Omental fat pad (tissue), 3 donors: ENCODE measurements at regions not wholly inside any gene's neighbourhood (a gene's known extent, or its start where the extent isn't known, plus 50 kb on each side); places are given as distances from the start of the nearest gene placed in this dataset.

ENCODE experiments used
- ATAC-seq: fragments of 150-250 bp; one replicate; pipeline ENCODE4 v1.9.1; 2016; ENCODE audit warnings: mild to moderate bottlenecking, moderate library complexity; ENCODE audit not compliant: low FRiP score
- DNase-seq: peaks from one replicate; pipeline ENCODE4 v3.0.0-alpha.2; 2019; ENCODE audit warnings: low spot score
- TF ChIP-seq, protein P1 (sequence below), 3 donors: fragments of 450-650 bp; IDR thresholded peaks; one replicate each; pipeline ENCODE4 v1.5.1; 2016 to 2017; ENCODE audit warnings: antibody characterized with exemption in 3 of 3, mild to moderate bottlenecking in 3 of 3, moderate library complexity in 2 of 3

DNA sequence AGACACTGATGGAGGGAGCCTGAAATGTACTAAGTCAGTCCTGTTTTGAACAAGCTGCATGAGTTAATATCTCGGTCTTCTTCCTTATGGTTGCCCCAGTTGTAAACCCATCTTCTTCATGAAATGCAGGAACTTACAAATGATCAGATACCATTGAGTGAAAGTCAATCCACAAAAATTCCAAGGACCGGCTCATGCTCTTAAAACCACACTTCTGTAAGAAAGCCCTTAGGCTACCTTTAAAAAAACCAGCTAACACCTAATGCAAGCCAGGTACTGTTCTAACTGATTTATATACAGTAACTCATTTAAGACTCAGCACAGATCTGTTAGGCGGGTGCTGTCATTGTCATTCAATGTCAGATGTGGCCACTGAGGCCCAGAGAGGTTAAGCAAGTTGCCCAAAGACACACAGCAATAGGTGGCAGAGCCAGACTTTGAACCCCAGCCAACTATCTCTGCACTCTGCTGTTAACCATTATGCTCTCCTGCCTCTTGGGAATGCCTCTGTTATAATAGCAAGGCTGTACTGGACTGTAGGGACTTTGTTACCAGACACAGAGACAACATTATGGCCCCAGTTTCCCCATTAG, 93.4 kb downstream of the C16orf95 start:
- ATAC-seq: no peak

DNA sequence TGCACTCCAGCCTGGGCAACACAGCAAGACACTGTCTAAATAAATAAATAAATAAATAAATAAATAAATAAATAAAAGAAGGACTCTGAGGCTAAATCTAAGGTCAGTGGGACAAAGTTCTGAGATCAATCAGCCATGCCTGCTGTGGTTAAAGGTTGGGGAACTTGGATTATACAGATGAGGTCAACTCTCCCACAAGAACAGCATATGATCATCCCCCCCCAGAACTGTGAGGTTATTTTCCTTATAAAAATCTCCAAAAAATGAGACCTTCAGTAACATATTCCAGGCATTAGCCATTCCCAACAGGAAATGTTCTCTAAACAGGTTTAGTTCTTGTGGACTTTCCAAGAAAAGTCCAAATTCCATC, 90.3 kb downstream of the C16orf95 start:
- TF ChIP-seq, protein P1, sequence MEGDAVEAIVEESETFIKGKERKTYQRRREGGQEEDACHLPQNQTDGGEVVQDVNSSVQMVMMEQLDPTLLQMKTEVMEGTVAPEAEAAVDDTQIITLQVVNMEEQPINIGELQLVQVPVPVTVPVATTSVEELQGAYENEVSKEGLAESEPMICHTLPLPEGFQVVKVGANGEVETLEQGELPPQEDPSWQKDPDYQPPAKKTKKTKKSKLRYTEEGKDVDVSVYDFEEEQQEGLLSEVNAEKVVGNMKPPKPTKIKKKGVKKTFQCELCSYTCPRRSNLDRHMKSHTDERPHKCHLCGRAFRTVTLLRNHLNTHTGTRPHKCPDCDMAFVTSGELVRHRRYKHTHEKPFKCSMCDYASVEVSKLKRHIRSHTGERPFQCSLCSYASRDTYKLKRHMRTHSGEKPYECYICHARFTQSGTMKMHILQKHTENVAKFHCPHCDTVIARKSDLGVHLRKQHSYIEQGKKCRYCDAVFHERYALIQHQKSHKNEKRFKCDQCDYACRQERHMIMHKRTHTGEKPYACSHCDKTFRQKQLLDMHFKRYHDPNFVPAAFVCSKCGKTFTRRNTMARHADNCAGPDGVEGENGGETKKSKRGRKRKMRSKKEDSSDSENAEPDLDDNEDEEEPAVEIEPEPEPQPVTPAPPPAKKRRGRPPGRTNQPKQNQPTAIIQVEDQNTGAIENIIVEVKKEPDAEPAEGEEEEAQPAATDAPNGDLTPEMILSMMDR (IDR thresholded peaks at IDR 0.05): no peak
- ATAC-seq (no peak), DNase-seq (no peak)

More for the DNA sequence above, 93.4 kb downstream of the C16orf95 start:
- no peak for DNase-seq
- TF ChIP-seq, protein P1 (IDR thresholded peaks at IDR 0.05): no peak

DNA sequence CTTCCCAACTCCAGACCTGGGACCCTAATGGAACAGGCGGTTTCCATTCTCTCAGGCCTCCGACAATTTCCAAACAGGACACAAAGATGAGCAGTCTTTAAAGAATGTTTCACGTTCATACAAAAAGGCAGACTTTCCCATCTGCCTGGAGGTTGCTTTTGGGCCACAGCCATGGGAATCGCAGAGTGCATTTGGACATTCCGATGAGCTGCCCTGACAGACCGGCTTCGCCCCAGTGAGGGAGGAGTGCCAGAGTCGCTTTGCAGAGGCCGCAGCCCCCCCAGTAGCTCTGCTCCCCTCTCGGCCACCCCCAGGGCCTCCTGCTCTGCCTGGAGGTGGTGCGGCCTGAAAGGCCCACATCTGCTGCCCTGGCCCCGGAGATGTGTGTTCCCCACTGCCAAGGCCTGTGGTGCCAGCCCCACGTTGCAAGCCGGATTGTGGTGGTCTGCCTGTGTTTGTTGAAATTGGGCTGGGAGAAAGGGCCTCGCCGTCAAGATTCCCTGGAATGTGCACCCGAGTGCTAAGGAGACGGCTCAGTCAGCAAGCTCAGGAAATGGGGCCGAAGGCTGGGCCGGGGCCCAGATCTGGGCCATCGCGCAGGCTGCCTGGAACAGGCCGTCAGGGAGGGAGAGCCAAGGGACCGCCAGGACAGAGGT, 89.8 kb downstream of the C16orf95 start:
- TF ChIP-seq, protein P1 (IDR thresholded peaks at IDR 0.05): no peak

DNA sequence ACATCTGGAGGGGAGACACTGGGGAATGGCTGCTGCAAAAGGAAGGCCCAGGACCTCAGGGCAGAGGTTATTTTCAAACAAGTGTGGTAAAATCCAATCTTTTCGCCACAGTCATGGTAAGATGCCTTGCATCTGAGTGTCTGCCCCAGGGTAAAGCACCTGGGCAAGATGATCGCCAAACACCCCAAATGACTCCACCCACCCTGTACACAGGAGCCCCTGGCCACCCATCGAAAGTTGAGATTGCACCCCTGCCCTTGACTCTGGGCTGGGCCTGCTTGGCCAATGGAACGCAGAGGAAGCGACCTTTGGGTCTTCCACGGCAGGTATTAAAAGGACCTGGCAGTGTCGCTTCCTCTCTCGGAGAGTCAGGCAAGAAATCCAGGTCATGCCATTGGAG, 88.8 kb downstream of the C16orf95 start:
- ATAC-seq (no peak), DNase-seq (no peak)
- TF ChIP-seq, protein P1 (IDR thresholded peaks at IDR 0.05): no peak

More for the DNA sequence above, 89.8 kb downstream of the C16orf95 start:
- ATAC-seq (no peak), DNase-seq (no peak)

DNA sequence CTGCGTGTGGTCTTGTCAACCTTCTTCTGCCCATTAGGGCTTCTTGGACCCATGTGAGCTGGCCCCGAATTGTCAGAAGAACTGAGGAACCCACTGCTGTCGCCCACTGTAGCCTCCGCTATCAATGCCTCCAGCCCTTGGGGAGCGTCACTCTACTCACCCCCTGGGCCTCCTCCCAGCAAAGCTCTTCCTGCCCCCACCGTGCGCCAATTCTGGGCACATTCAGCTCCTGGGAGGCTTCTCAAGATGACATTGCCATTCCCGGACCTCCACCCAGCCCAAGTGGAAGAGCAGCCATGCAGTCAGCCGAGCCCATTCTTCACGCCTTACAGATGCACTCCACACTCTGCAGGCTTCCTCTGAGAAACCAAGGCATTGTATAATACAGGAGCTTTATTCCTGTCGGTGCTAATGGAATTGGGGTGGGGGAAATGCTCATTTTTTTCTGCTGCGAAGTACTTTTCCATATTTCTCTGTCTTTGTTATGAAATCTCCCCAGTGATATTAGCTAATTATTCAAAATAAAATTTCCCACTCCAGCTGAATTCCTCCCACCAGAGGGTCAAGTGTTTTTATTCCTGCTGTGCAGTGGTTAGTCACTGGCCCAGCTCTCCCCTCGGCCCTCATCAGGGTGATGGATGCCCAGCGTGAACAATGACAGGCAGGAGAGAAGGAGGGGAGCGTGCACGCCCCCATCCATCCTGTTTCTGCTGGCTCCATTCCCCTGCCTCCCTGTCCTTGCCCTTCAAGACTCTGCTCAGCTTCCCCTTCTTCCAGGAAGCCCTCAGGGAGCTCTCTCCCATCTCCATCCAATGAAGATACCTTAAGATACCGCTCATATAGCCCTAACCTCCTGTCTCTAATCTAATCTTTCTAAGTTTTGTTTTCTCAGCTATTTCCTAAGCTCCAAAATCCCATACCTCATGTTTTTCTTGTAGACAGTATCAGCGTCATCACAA, 87.7 kb downstream of the C16orf95 start:
- no peak for ATAC-seq
- DNase-seq: no peak
- TF ChIP-seq, protein P1 (IDR thresholded peaks at IDR 0.05): no peak

DNA sequence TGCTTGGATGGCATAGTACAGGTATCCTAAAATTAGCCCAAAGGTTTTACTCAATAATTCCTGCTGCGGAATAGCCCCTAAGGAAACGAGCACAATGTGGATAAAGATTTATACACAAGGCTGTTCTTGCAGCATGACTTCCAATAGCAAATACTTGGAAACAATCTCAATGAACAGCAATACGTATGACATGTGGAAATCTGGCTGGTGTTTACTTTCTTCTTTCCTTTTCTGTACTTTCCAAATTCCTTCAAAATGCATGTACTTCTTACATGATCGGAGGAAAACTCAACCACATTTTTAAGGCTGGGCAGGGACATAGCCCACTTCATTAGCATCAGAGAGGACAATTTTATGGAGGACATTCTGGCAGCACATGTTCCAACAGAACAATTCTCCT, 86.6 kb downstream of the C16orf95 start:
- DNase-seq (no peak), ATAC-seq (no peak)

More for the DNA sequence above, 86.6 kb downstream of the C16orf95 start:
- TF ChIP-seq, protein P1 (IDR thresholded peaks at IDR 0.05): no peak
